Keratinocyte (primary cell): ENCODE measurements at regions not wholly inside any gene's neighbourhood (a gene's known extent, or its start where the extent isn't known, plus 50 kb on each side); places are given as distances from the start of the nearest gene placed in this dataset.
"Not testable (repeated sequence)": the region's sequence is repeated elsewhere in the genome, so short reads cannot be mapped to it uniquely, and the experiment has no call there.

Experiments used
- EZH2 ChIP-seq: IDR thresholded peaks from one replicate; pipeline ENCODE4 v1.6.1; 2012; ENCODE audit warnings: inconsistent platforms, mild to moderate bottlenecking, low read length, moderate library complexity
- TF ChIP-seq, protein P1 (sequence below), 3 experiments: IDR thresholded peaks in 1 of 3; conservative IDR thresholded peaks in 1 of 3; optimal IDR thresholded peaks in 1 of 3; 2 replicates in 2 of 3; 3 replicates in 1 of 3; pipeline versions ENCODE3 to v1.5.1; 2011; ENCODE audit warnings: low read length in 3 of 3, mild to moderate bottlenecking in 3 of 3, moderate library complexity in 2 of 3, control low read depth in 1 of 3, inconsistent platforms in 1 of 3; ENCODE audit not compliant: insufficient read depth in 2 of 3; ENCODE audit errors: extremely low read depth in 1 of 3

DNA sequence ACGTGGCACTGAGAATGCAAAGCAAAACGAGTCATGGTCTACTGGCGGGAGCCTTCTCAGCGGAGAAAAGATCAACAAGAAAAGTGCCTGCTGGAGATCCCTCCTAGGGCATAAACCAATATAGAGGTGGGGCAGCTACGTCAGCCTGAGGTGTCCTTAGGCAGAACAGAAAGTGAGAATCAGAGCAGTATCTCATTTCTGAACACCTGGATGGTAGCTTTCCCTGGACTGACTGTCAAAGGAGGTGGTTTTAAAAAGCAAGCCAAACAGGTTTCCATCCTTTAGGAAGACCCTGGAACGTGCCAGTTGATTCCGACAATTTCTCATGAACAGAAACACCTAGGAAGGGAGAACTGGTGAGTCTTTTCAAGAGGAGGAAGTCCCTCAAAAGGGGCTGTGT lies 71.4 kb upstream of the NBPF9 start:
- TF ChIP-seq, protein P1, sequence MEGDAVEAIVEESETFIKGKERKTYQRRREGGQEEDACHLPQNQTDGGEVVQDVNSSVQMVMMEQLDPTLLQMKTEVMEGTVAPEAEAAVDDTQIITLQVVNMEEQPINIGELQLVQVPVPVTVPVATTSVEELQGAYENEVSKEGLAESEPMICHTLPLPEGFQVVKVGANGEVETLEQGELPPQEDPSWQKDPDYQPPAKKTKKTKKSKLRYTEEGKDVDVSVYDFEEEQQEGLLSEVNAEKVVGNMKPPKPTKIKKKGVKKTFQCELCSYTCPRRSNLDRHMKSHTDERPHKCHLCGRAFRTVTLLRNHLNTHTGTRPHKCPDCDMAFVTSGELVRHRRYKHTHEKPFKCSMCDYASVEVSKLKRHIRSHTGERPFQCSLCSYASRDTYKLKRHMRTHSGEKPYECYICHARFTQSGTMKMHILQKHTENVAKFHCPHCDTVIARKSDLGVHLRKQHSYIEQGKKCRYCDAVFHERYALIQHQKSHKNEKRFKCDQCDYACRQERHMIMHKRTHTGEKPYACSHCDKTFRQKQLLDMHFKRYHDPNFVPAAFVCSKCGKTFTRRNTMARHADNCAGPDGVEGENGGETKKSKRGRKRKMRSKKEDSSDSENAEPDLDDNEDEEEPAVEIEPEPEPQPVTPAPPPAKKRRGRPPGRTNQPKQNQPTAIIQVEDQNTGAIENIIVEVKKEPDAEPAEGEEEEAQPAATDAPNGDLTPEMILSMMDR (optimal IDR thresholded peaks at IDR 0.05 in 1 of 3, IDR thresholded peaks at IDR 0.05 in 1 of 3, conservative IDR thresholded peaks at IDR 0.05 in 1 of 3; ENCODE audit: extremely low read depth in 1 of 3, insufficient read depth in 2 of 3, low read length in 3 of 3), result not testable (repeated sequence)
- TF ChIP-seq EZH2, result not testable (repeated sequence)
